RPMI7951 (cell line): ENCODE measurements at regions not wholly inside any gene's neighbourhood (a gene's known extent, or its start where the extent isn't known, plus 50 kb on each side); places are given as distances from the start of the nearest gene placed in this dataset.
"Not testable (repeated sequence)": the region's sequence is repeated elsewhere in the genome, so short reads cannot be mapped to it uniquely, and the experiment has no call there.

Source experiments
- DNase-seq: peaks from one replicate; pipeline ENCODE4 v3.0.0-alpha.2; 2012; ENCODE audit warnings: low read depth

GRCh38 chr9:86491468-86492266 is 137.5 kb upstream of the TUT7 start:
- no peak for DNase-seq

- DNase-seq, result no peak
Measured at GRCh38 chr9:86488794-86489193, 134.6 kb upstream of the TUT7 start.

GRCh38 chr9:86488345-86488744 is 134.1 kb upstream of the TUT7 start:
- no peak for DNase-seq

GRCh38 chr9:86487838-86488233 is 133.6 kb upstream of the TUT7 start:
- no peak for DNase-seq

GRCh38 chr9:86486891-86487837 is 133.0 kb upstream of the TUT7 start:
- DNase-seq, result peak; percentile 33

GRCh38 chr9:86485359-86485758 is 131.1 kb upstream of the TUT7 start:
- DNase-seq, result no peak

GRCh38 chr9:86483496-86483895 is 129.3 kb upstream of the TUT7 start:
- DNase-seq, result no peak

- no peak for DNase-seq
Measured at GRCh38 chr9:86481466-86481865, 127.3 kb upstream of the TUT7 start.

- DNase-seq, result not testable (repeated sequence)
Measured at GRCh38 chr9:86475255-86475654, 121.0 kb upstream of the TUT7 start.

- DNase-seq, result no peak
Measured at GRCh38 chr9:86471171-86471815, 117.1 kb upstream of the TUT7 start.

- no peak for DNase-seq
Measured at GRCh38 chr9:86470326-86470725, 116.1 kb upstream of the TUT7 start.

- peak; percentile 4 for DNase-seq
Measured at GRCh38 chr9:86469476-86470250, 115.5 kb upstream of the TUT7 start.

- no peak for DNase-seq
Measured at GRCh38 chr9:86464242-86464641, 110.0 kb upstream of the TUT7 start.

GRCh38 chr9:86460216-86461002 is 106.2 kb upstream of the TUT7 start:
- DNase-seq, result no peak

- no peak for DNase-seq
Measured at GRCh38 chr9:86459599-86460155, 105.5 kb upstream of the TUT7 start.

- no peak for DNase-seq
Measured at GRCh38 chr9:86459191-86459590, 105.0 kb upstream of the TUT7 start.

- DNase-seq, result no peak
Measured at GRCh38 chr9:86458191-86458855, 104.1 kb upstream of the TUT7 start.

- DNase-seq, result no peak
Measured at GRCh38 chr9:86456416-86456815, 102.2 kb upstream of the TUT7 start.

- no peak for DNase-seq
Measured at GRCh38 chr9:86454701-86455615, 100.7 kb upstream of the TUT7 start.
